ENCODE measurements at regions not wholly inside any gene's neighbourhood (a gene's known extent, or its start where the extent isn't known, plus 50 kb on each side); places are given as distances from the start of the nearest gene placed in this dataset.

DNA sequence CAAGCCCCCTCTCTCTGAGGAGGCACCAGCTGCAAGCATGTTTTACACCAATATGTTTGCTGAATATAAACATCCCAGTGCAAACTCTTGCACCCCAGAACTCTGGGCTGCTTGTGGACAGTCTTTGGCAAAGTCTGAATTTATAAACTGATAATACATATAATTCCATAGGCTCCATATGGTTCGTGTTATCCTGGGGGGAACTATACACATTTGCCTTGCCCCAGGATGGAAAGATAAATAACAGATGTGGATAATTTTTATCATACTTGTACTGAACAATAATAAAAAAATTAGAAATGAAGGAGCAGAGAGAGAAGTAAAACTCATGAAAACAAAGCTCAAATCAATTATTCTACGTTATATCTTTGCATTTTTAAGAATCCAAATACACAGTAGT is 50.6 kb upstream of the GAS1 start:
- no peak overlapping the region for H2AK5ac ChIP-seq (ENCODE audit: low read depth, low read length)
- H4K8ac ChIP-seq (ENCODE audit: extremely low read depth, insufficient read depth, low read length): no peak overlapping the region
- DNase-seq (ENCODE audit: low read depth in 1 of 2, low spot score in 2 of 2) (no peak), FAIRE-seq (no peak)
- H2BK20ac ChIP-seq (ENCODE audit: low read length): no peak overlapping the region
- H3K27me3 ChIP-seq (replicated peaks in 1 of 4; ENCODE audit: control insufficient read depth in 3 of 4, extremely low read depth in 1 of 4, insufficient read depth in 3 of 4, low read length in 3 of 4): no peaks in the 10 kb centered on the region
- no peak for TF ChIP-seq TBP (IDR thresholded peaks at IDR 0.05; ENCODE audit: low read depth, low read length)
- ChIA-PET POLR2A (ENCODE audit: partially characterized antibody) (interaction anchor here (1.5 kb wide), 1 partner anchor 27 kb away, joined by 3 read pairs; no protein-coding TSS in a partner anchor), CTCF (ENCODE audit: partially characterized antibody) (interaction anchor here (0.7 to 1.9 kb wide), 3 partner anchors 10 to 50 kb away, joined by 3 to 5 read pairs (median 3); no protein-coding TSS in a partner anchor)
- WGBS, 2 experiments (ENCODE audit: extremely low coverage in 1 of 2, insufficient coverage in 1 of 2, insufficient read length in 1 of 2, insufficient replicate concordance in 2 of 2, low coverage in 1 of 2, low lambda C conversion rate in 2 of 2, missing lambda C conversion rate in 1 of 2): 86% methylated on average over 2 of the region's 2 CpGs; no CpG with 5 or more reads in 1 of the 2 experiments
- H3K23me2 ChIP-seq (ENCODE audit: low read depth, low read length): no peaks in the 10 kb centered on the region
- H3K56ac ChIP-seq (replicated peaks; ENCODE audit: insufficient read length, low read depth, low read length): no peak overlapping the region
- H2BK15ac ChIP-seq (ENCODE audit: low read length): no peak overlapping the region
- H3K9me3 ChIP-seq (ENCODE audit: insufficient read depth in 2 of 2, low read depth in 1 of 2, low read length in 1 of 2): no peaks in the 10 kb centered on the region
- no peaks in the 10 kb centered on the region for H3K4me1 ChIP-seq (replicated peaks in 1 of 4; ENCODE audit: control insufficient read depth in 3 of 4, insufficient read depth in 4 of 4, low read length in 3 of 4)
- H3K9ac ChIP-seq (replicated peaks in 1 of 4; ENCODE audit: extremely low read depth in 1 of 4, low read depth in 3 of 4, low read length in 3 of 4): no peak overlapping the region
- H3K18ac ChIP-seq (ENCODE audit: extremely low read depth, low read length): no peak overlapping the region
- no peak overlapping the region for H3K27ac ChIP-seq (ENCODE audit: low read depth, low read length)
- H2AFZ ChIP-seq (ENCODE audit: low read length): no peak overlapping the region
- no peak overlapping the region for H3K14ac ChIP-seq (ENCODE audit: insufficient read length)
- H4K91ac ChIP-seq (replicated peaks; ENCODE audit: insufficient read length, low read length): no peak overlapping the region
- no peak overlapping the region for H3K4me3 ChIP-seq (ENCODE audit: extremely low read depth in 1 of 4, insufficient read depth in 2 of 4, low read depth in 3 of 4, low read length in 4 of 4)
- no peaks in the 10 kb centered on the region for H4K20me1 ChIP-seq (replicated peaks in 1 of 2; ENCODE audit: control insufficient read depth in 1 of 2, insufficient read depth in 2 of 2, low read length in 2 of 2)
- H4K5ac ChIP-seq (ENCODE audit: insufficient read length, low read depth, low read length): no peak overlapping the region
- no peaks in the 10 kb centered on the region for H3K36me3 ChIP-seq (ENCODE audit: control insufficient read depth in 2 of 4, insufficient read depth in 4 of 4, low read length in 3 of 4)
- no peaks in the 10 kb centered on the region for H3K79me2 ChIP-seq (ENCODE audit: control insufficient read depth in 1 of 2, insufficient read depth in 2 of 2, low read length in 2 of 2)
- no peak overlapping the region for H3K4me2 ChIP-seq (ENCODE audit: insufficient read depth in 1 of 2, low read depth in 2 of 2, low read length in 2 of 2)
- H3K4ac ChIP-seq (replicated peaks; ENCODE audit: insufficient read length, low read depth, low read length): no peak overlapping the region
- H3K79me1 ChIP-seq (ENCODE audit: low read depth, low read length): no peaks in the 10 kb centered on the region
- H2BK5ac ChIP-seq (ENCODE audit: low read depth, low read length): no peak overlapping the region
- no peak overlapping the region for H3K23ac ChIP-seq (ENCODE audit: insufficient read length)
- H2BK120ac ChIP-seq (replicated peaks; ENCODE audit: low read depth, low read length): no peak overlapping the region
- H2BK12ac ChIP-seq (ENCODE audit: low read depth, low read length): no peak overlapping the region
